H1 (cell line): ENCODE measurements at regions not wholly inside any gene's neighbourhood (a gene's known extent, or its start where the extent isn't known, plus 50 kb on each side); places are given as distances from the start of the nearest gene placed in this dataset.

ENCODE experiments used
- TF ChIP-seq, protein P1 (sequence below): IDR thresholded peaks from 2 replicates; pipeline ENCODE4 v1.6.1; 2011; ENCODE audit warnings: low read length, improper control_type of control experiment

DNA sequence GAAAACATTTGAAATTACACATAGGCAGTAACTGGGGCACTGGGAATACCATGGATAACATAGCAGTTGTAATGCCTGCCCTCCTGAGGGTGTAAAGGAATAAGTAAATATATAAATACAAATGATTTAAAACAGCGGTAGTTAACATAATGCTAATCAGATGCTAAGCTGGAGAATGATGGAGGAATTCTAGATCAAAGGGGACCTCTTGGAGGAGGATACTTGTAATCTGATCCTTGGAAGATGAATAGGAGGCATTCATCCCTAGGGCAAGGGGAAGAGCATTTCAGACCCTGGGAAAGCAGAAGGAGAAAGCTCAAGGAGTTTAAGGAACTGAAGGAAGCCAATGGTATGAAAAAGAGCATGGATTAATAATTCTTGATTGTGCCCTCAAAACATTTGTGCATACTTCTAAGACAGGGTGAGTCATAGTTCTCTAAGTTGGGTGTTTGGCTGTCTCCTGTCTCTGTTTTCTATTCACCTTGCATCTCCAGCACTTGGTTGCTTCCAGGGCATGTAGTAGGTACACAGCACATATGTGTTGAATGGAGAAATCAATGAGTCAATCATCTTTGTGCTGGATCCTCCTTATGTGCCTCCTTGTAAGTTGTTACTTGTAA, 54.8 kb upstream of the PLPP4 start (continued):
- TF ChIP-seq, protein P1, sequence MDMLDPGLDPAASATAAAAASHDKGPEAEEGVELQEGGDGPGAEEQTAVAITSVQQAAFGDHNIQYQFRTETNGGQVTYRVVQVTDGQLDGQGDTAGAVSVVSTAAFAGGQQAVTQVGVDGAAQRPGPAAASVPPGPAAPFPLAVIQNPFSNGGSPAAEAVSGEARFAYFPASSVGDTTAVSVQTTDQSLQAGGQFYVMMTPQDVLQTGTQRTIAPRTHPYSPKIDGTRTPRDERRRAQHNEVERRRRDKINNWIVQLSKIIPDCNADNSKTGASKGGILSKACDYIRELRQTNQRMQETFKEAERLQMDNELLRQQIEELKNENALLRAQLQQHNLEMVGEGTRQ: no peak
- TF ChIP-seq, all 59 proteins: peak for 0
